VCaP (cell line): ENCODE measurements at regions not wholly inside any gene's neighbourhood (a gene's known extent, or its start where the extent isn't known, plus 50 kb on each side); places are given as distances from the start of the nearest gene placed in this dataset.

Experiments used
- H3K27ac ChIP-seq: fragments of 450-650 bp; 2 replicates; pipeline ENCODE4 v1.5.1; 2017
- CTCF ChIP-seq: fragments of 450-650 bp; conservative IDR thresholded peaks from 2 replicates; pipeline ENCODE4 v1.5.1; 2017; ENCODE audit warnings: mild to moderate bottlenecking, moderate library complexity

DNA sequence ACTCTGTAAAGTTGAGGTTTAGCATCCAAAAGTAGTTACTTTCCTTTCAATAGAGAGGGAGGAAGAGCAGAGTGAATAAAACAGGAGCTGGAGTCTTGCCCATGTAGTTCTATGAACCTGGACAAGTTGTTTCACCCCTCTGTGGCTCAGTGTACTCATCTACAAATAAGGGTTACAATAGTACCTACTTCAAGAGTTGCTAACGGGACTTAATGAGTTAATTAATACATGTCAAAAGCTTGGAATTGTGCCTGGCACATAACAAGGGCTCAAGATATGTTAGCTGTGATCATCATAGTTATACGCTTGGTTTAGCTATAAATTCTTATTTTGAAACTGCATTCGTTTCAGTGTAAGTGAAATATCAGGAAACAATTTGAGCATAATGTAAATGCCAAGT lies 388.5 kb upstream of the THBS1 start:
- no peak for TF ChIP-seq CTCF
- no peak overlapping the region for H3K27ac ChIP-seq

DNA sequence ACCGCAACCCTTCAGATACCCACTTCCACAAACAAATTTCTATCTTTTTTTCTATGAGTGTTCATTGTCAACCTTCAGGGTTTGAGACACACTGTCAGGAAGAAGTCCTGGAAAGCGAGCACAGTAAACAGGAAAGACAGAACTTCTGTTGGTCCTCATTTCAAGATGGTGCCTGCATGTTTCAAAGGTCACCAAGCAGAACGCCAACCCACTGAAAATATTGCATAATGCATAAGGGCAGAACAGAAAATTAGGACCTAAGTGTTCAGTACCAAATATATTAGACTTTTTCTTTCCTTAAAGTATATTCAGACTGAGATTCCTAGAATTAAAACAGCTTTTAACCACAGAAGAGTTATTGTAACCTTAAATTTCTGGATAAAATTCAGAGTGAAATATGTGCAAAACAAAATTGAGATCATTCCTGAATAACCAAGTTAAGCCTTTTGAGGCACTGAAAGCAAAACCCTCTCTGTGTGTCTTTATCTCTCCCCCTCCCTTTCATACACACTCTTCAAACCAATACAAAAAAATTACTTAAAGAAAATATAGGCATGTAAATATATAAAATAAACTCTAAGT lies 387.8 kb upstream of the THBS1 start:
- H3K27ac ChIP-seq = no peak overlapping the region
- TF ChIP-seq CTCF = no peak

DNA sequence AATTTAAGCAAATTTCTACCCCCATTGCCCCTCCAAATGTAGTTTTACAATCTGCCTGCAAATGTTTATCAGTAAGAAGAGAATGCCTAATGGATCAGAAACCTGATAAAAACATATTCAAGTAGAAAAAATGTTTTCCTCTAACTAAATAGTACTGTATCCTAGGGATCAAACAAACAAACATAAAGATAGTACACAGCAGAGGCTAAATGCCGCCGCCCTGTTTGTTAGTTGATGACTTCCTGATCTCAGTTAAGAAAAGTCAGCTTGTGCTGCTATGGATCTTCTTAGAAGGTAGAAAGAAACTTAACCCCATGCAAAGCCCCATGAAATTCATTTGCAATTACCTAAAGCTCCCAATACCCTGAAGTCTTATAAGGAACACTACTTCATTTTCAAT lies 387.3 kb upstream of the THBS1 start:
- TF ChIP-seq CTCF = no peak
- H3K27ac ChIP-seq = no peak overlapping the region

DNA sequence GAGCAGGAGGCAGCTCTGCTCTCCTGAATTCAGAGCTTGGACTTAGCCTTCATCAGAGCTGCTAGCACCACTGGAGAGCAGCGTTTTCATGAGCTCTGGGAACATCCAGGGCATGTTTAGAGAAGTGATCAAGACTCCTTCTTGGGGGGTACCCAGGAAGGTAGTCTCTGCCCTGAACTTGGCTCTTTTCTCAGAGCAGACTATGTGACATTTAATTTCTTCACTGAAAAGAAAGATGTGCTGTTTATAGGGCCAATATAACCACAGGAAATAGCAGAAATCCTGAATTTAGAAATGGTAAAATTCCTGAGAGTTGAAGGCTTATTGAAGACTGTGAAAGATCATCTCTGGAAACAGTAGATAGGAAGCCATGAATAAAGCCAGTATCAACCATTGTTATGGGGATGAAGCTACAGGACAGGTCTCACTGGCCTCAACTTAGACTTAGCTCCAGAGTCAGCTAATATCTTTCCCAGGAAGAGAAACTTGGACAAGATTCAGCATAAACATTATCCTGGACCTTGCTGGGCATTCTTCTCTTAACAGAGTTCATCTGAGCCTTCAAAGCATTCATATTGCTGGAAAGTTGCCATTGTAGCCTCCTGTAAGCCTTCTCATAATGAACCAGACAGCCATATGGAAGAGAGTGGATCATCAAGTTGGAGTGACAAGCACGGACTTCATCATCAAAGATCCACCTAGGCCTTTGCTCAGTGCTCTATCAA lies 386.6 kb upstream of the THBS1 start:
- no peak for TF ChIP-seq CTCF
- no peak overlapping the region for H3K27ac ChIP-seq

GRCh38 chr15:39195961-39196486 lies 384.9 kb upstream of the THBS1 start:
- no peak for TF ChIP-seq CTCF
- H3K27ac ChIP-seq = no peak overlapping the region

DNA sequence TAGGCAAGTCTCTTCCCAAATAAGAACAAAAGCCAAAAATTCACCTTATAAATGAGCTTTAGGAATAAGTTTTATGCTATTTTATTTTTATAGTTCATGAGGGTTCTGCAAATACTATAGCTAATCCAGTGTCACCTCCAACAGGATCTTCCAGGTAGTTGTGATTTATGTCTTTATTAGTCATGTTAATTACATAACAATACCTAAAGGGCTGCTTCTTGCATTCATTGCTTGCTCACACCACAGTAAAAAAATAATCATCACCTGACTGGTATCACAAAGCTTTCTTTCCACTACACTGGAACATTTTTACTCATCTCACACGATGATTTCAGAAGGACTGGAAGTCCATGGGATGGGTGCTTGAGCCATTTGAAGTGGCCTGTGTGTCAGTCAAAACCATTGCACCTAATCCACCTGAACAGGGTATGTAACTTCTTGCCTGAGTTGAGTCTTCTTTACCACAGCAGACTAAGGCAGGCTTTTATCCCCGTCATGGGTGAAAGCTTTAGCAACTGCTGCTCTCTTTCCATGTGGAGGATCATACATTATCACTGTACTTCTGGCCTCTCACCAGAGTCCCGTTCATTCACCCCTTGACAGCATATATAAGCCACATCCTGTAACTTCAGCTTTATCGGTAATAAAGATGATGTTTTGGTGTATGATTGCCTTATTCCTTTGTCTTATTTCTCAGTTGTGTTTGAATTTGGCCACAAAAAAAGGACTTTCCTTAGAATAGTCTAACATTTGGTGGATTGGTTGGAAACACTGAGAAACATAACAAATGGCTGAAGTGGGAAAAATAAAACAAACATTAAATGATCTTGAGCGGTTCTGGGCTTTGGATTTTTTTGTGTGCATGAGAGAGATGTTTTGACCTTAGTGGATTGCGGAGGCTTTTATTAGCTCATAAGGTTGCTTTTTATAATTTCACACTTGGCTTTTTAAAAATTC lies 382.6 kb upstream of the THBS1 start:
- H3K27ac ChIP-seq = no peak overlapping the region
- no peak for TF ChIP-seq CTCF

- H3K27ac ChIP-seq = no peak overlapping the region
- TF ChIP-seq CTCF = no peak
Measured at GRCh38 chr15:39199076-39199475, 381.8 kb upstream of the THBS1 start.
